IMR-90 (cell line): ENCODE measurements at regions not wholly inside any gene's neighbourhood (a gene's known extent, or its start where the extent isn't known, plus 50 kb on each side); places are given as distances from the start of the nearest gene placed in this dataset.

ENCODE experiments used
- ATAC-seq: fragments of 200-7000 bp; cut with Tn5 transposase; 2 replicates; pipeline ENCODE4 v1.9.1; 2020; ENCODE audit warnings: low read depth, mild to moderate bottlenecking, moderate library complexity
- BruUV-seq: library from RNA; stranded (reverse); fragments of 400-500 nt; replicated peaks from 2 replicates; lab custom pipeline; 2021; lab: Mats Ljungman, UMichigan
- CTCF ChIA-PET: fragments of 300-600 bp; formaldehyde crosslinking; extraction: SDS; loops from one replicate; lab custom pipeline; 2021; ENCODE audit warnings: antibody characterized with exemption; lab: Yijun Ruan, JAX
- POLR2A ChIA-PET: fragments of 300-600 bp; sonication (Branson Sonifier 250); formaldehyde crosslinking; loops from one replicate; lab custom pipeline; 2022; ENCODE audit warnings: antibody characterized with exemption; ENCODE audit not compliant: unreplicated experiment; lab: Charles Lee
- DNase-seq: peaks from one replicate; pipeline ENCODE4 v3.0.0; 2013
- H2AFZ ChIP-seq: replicated peaks from 2 replicates; pipeline ENCODE3; 2013; ENCODE audit warnings: low read length, mild to moderate bottlenecking; ENCODE audit not compliant: poor library complexity
- H2AK5ac ChIP-seq: 2 replicates; pipeline ENCODE4 v1.6.1; 2013; ENCODE audit warnings: low read depth, low read length, inconsistent platforms
- H2AK9ac ChIP-seq: replicated peaks from 2 replicates; pipeline ENCODE3; 2013; ENCODE audit warnings: mild to moderate bottlenecking, low read depth, low read length, moderate library complexity; ENCODE audit not compliant: poor library complexity
- H2BK120ac ChIP-seq: 2 replicates; pipeline ENCODE4 v1.6.1; 2013; ENCODE audit warnings: low read depth, low read length, inconsistent platforms
- H2BK15ac ChIP-seq: 3 replicates; pipeline ENCODE4 v1.6.1; 2013; ENCODE audit warnings: low read depth, low read length, inconsistent platforms
- H2BK20ac ChIP-seq: 2 replicates; pipeline ENCODE4 v1.6.1; 2013; ENCODE audit warnings: low read depth, mild to moderate bottlenecking, inconsistent platforms, low read length, moderate library complexity
- H2BK5ac ChIP-seq: 2 replicates; pipeline ENCODE4 v1.6.1; 2013; ENCODE audit warnings: mild to moderate bottlenecking, low read depth, low read length, inconsistent platforms; ENCODE audit not compliant: poor library complexity, severe bottlenecking
- H3K14ac ChIP-seq: replicated peaks from 2 replicates; pipeline ENCODE4 v1.6.1; 2013; ENCODE audit warnings: low read depth, low read length, inconsistent platforms
- H3K18ac ChIP-seq: 2 replicates; pipeline ENCODE4 v1.6.1; 2013; ENCODE audit warnings: low read depth, low read length, control low read depth
- H3K23ac ChIP-seq: 2 replicates; pipeline ENCODE4 v1.6.1; 2013; ENCODE audit warnings: low read depth, low read length, inconsistent platforms
- H3K27ac ChIP-seq: 2 replicates; pipeline ENCODE4 v1.5.1; 2013; ENCODE audit warnings: mild to moderate bottlenecking, control low read depth, low read length; ENCODE audit not compliant: insufficient read depth
- H3K27me3 ChIP-seq: 2 replicates; pipeline ENCODE4 v1.6.1; 2013; ENCODE audit warnings: low read length; ENCODE audit not compliant: control insufficient read depth, insufficient read depth
- H3K36me3 ChIP-seq: 2 replicates; pipeline ENCODE4 v1.6.1; 2013; ENCODE audit warnings: low read length, mixed read lengths; ENCODE audit not compliant: control insufficient read depth, insufficient read depth
- H3K4ac ChIP-seq: 2 replicates; pipeline ENCODE4 v1.6.1; 2013; ENCODE audit warnings: low read depth, low read length, inconsistent platforms
- H3K4me1 ChIP-seq: 2 replicates; pipeline ENCODE4 v1.6.1; 2013; ENCODE audit warnings: low read length, mixed read lengths; ENCODE audit not compliant: control insufficient read depth, insufficient read depth
- H3K4me2 ChIP-seq: 2 replicates; pipeline ENCODE4 v1.6.1; 2013; ENCODE audit warnings: low read depth, mild to moderate bottlenecking, control low read depth, low read length, moderate library complexity
- H3K4me3 ChIP-seq: 2 replicates; pipeline ENCODE4 v1.5.1; 2013; ENCODE audit warnings: low read depth, mild to moderate bottlenecking, control low read depth, low read length, moderate library complexity; ENCODE audit not compliant: insufficient read depth
- H3K56ac ChIP-seq: 2 replicates; pipeline ENCODE4 v1.6.1; 2013; ENCODE audit warnings: low read length, inconsistent platforms; ENCODE audit not compliant: insufficient read depth; ENCODE audit errors: extremely low read depth
- H3K79me1 ChIP-seq, 2 experiments: 2 replicates each; pipeline ENCODE4 v1.6.1; 2013; ENCODE audit warnings: low read length in 2 of 2, inconsistent platforms in 1 of 2, low read depth in 1 of 2
- H3K9ac ChIP-seq: 2 replicates; pipeline ENCODE4 v1.6.1; 2013; ENCODE audit warnings: low read depth, low read length, control low read depth
- H3K9me1 ChIP-seq: 2 replicates; pipeline ENCODE4 v1.6.1; 2013; ENCODE audit warnings: low read length, inconsistent platforms; ENCODE audit not compliant: insufficient read depth
- H3K9me3 ChIP-seq: 2 replicates; pipeline ENCODE4 v1.6.1; 2013; ENCODE audit warnings: low read length; ENCODE audit not compliant: control insufficient read depth, insufficient read depth
- H4K20me1 ChIP-seq: 2 replicates; pipeline ENCODE4 v1.6.1; 2013; ENCODE audit warnings: low read length, inconsistent platforms; ENCODE audit not compliant: insufficient read depth
- H4K5ac ChIP-seq: 2 replicates; pipeline ENCODE4 v1.6.1; 2013; ENCODE audit warnings: mild to moderate bottlenecking, low read depth, low read length, control low read depth
- H4K8ac ChIP-seq, 2 experiments: 2 replicates each; pipeline ENCODE4 v1.6.1; 2013; ENCODE audit warnings: low read depth in 2 of 2, low read length in 2 of 2, control low read depth in 1 of 2, inconsistent platforms in 1 of 2
- H4K91ac ChIP-seq: 2 replicates; pipeline ENCODE4 v1.6.1; 2013; ENCODE audit warnings: low read depth, low read length, inconsistent platforms; ENCODE audit not compliant: insufficient read depth
- BHLHE40 ChIP-seq: fragments of 150-350 bp; IDR thresholded peaks from 2 replicates; pipeline ENCODE4 v1.6.1; 2016; ENCODE audit warnings: mild to moderate bottlenecking, low read depth, low read length
- CEBPB ChIP-seq: IDR thresholded peaks from 2 replicates; pipeline ENCODE4 v1.6.1; 2012; ENCODE audit warnings: low read depth, low read length, improper control_type of control experiment
- CHD1 ChIP-seq: IDR thresholded peaks from 2 replicates; pipeline ENCODE4 v1.6.1; 2012; ENCODE audit warnings: low read depth, low read length, improper control_type of control experiment
- CTCF ChIP-seq: conservative IDR thresholded peaks from 2 replicates; pipeline ENCODE4 v1.5.1; 2012; ENCODE audit warnings: mild to moderate bottlenecking, low read depth, low read length, improper control_type of control experiment
- ELK1 ChIP-seq: fragments of 150-350 bp; IDR thresholded peaks from 2 replicates; pipeline ENCODE4 v1.6.1; 2016; ENCODE audit warnings: low read depth, mild to moderate bottlenecking, low read length, moderate library complexity, borderline replicate concordance
- FOS ChIP-seq: fragments of 150-350 bp; IDR thresholded peaks from 2 replicates; pipeline ENCODE4 v1.6.1; 2016; ENCODE audit warnings: low read depth, low read length
- MAFK ChIP-seq: IDR thresholded peaks from 2 replicates; pipeline ENCODE4 v1.6.1; 2012; ENCODE audit warnings: low read depth, low read length, improper control_type of control experiment
- MAZ ChIP-seq: IDR thresholded peaks from 2 replicates; pipeline ENCODE4 v1.6.1; 2012; ENCODE audit warnings: low read depth, mild to moderate bottlenecking, low read length, improper control_type of control experiment, moderate library complexity, borderline replicate concordance
- MXI1 ChIP-seq: IDR thresholded peaks from 2 replicates; pipeline ENCODE4 v1.6.1; 2012; ENCODE audit warnings: low read depth, mild to moderate bottlenecking, low read length, moderate library complexity, borderline replicate concordance
- NFE2L2 ChIP-seq: fragments of 150-350 bp; IDR thresholded peaks from 2 replicates; pipeline ENCODE4 v1.6.1; 2016; ENCODE audit warnings: low read depth, mild to moderate bottlenecking, low read length
- POLR2A ChIP-seq: IDR thresholded peaks from 2 replicates; pipeline ENCODE4 v1.6.1; 2012; ENCODE audit warnings: mild to moderate bottlenecking, low read depth, low read length
- RAD21 ChIP-seq: IDR thresholded peaks from 2 replicates; pipeline ENCODE4 v1.6.1; 2012; ENCODE audit warnings: low read length, improper control_type of control experiment
- RCOR1 ChIP-seq: IDR thresholded peaks from 2 replicates; pipeline ENCODE4 v1.6.1; 2012; ENCODE audit warnings: mild to moderate bottlenecking, low read length, improper control_type of control experiment; ENCODE audit not compliant: insufficient replicate concordance
- RFX5 ChIP-seq: IDR thresholded peaks from 2 replicates; pipeline ENCODE4 v1.8.0; 2012; ENCODE audit warnings: low read depth, mild to moderate bottlenecking, low read length, moderate library complexity
- SMC3 ChIP-seq: fragments of 150-350 bp; IDR thresholded peaks from 2 replicates; pipeline ENCODE4 v1.6.1; 2016; ENCODE audit warnings: low read depth, mild to moderate bottlenecking, antibody characterized with exemption, low read length, moderate library complexity
- dilution Hi-C: fragments of 300-500 bp; cut with HindIII; formaldehyde crosslinking; loops from one replicate; pipeline ENCODE4 v1.14.3; 2018; ENCODE audit warnings: low sequenced_read_pairs; ENCODE audit not compliant: unreplicated experiment
- in situ Hi-C: fragments of 300-500 bp; cut with MboI; formaldehyde crosslinking; loops from 3 replicates; pipeline ENCODE4 v1.14.3; 2019; ENCODE audit warnings: low sequenced_read_pairs, inconsistent platforms, mixed read lengths
- intact Hi-C: fragments of 100-400 bp; cut with micrococcal nuclease; formaldehyde crosslinking; loops from 2 replicates; pipeline ENCODE4 v1.10.0; 2022
- TF ChIP-seq, protein P1 (sequence below): fragments of 150-350 bp; IDR thresholded peaks from 2 replicates; pipeline ENCODE4 v1.6.1; 2017; ENCODE audit warnings: mild to moderate bottlenecking, antibody characterized with exemption, low read length, low read depth

DNA sequence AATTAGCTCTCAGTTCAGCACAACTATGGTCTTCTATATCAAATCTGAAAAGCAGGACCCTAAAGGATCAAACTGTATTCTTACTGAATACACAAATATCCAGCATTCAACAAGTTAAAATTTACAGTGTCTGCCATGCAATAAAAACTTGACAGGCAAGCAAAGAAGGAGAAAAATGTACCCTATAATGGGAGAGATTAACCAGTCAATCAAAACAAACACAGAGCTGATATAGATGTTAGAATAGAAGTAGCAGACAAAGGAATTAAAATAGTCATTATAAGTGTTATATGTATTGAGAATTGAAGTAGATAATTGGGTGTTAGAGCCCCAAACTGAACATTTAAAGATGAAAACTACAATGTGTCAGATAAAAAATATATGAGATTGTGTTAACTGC lies 914.9 kb downstream of the EPHA7 start:
- POLR2A ChIA-PET: no interaction called here
- H4K5ac ChIP-seq: no peak overlapping the region
- no peak overlapping the region for H2AK9ac ChIP-seq
- no peak overlapping the region for H3K27ac ChIP-seq
- intact Hi-C loops (no loop called here), in situ Hi-C loops (no loop called here), dilution Hi-C loops (no loop called here)
- H3K27me3 ChIP-seq: no peaks in the 10 kb centered on the region
- H3K79me1 ChIP-seq: no peaks in the 10 kb centered on the region
- H4K91ac ChIP-seq: no peak overlapping the region
- H2AFZ ChIP-seq: no peak overlapping the region
- H3K9me1 ChIP-seq: no peaks in the 10 kb centered on the region
- H2AK5ac ChIP-seq: no peak overlapping the region
- no TSS peak for BruUV-seq
- no peaks in the 10 kb centered on the region for H3K36me3 ChIP-seq
- CTCF ChIA-PET: no interaction called here
- no peak overlapping the region for H2BK5ac ChIP-seq
- no peak overlapping the region for H2BK15ac ChIP-seq
- no peak overlapping the region for H3K18ac ChIP-seq
- TF ChIP-seq, protein P1, sequence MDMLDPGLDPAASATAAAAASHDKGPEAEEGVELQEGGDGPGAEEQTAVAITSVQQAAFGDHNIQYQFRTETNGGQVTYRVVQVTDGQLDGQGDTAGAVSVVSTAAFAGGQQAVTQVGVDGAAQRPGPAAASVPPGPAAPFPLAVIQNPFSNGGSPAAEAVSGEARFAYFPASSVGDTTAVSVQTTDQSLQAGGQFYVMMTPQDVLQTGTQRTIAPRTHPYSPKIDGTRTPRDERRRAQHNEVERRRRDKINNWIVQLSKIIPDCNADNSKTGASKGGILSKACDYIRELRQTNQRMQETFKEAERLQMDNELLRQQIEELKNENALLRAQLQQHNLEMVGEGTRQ: no peak
- TF ChIP-seq RFX5: no peak
- no peak for TF ChIP-seq MAFK
- no peak for TF ChIP-seq RAD21
- TF ChIP-seq POLR2A: no peak
- TF ChIP-seq FOS: no peak
- TF ChIP-seq MXI1: no peak
- TF ChIP-seq CTCF: no peak
- TF ChIP-seq CEBPB: no peak
- TF ChIP-seq MAZ: no peak
- no peak for TF ChIP-seq CHD1
- TF ChIP-seq RCOR1: no peak
- TF ChIP-seq ELK1: no peak
- TF ChIP-seq NFE2L2: no peak
- TF ChIP-seq SMC3: no peak
- no peak for TF ChIP-seq BHLHE40
- DNase-seq: no peak
- no peak overlapping the region for H2BK20ac ChIP-seq
- H3K14ac ChIP-seq: no peak overlapping the region
- H3K9me3 ChIP-seq: no peaks in the 10 kb centered on the region; the same call in 1 of the 2 replicates
- no peak overlapping the region for H3K4ac ChIP-seq
- H3K23ac ChIP-seq: no peak overlapping the region
- no peak for ATAC-seq
- H3K56ac ChIP-seq: no peak overlapping the region
- no peak overlapping the region for H3K4me3 ChIP-seq
- no peak overlapping the region for H3K4me2 ChIP-seq
- H3K9ac ChIP-seq: no peak overlapping the region
- H4K8ac ChIP-seq: no peak overlapping the region
- no peaks in the 10 kb centered on the region for H4K20me1 ChIP-seq
- H2BK120ac ChIP-seq: no peak overlapping the region
- H3K4me1 ChIP-seq: no peaks in the 10 kb centered on the region
